Activated T-helper 2 cell treated with anti-CD3 and anti-CD28 coated beads, Interferon-gamma antibody, Interleukin-2, Interleukin-4, amounts not matched to agents 10 μg/mL and 5 μg/mL and 100 μg/mL, durations not matched to agents 14 hours and 24 hours and 36 hours (primary cell): ENCODE measurements at regions not wholly inside any gene's neighbourhood (a gene's known extent, or its start where the extent isn't known, plus 50 kb on each side); places are given as distances from the start of the nearest gene placed in this dataset.

Experiments
- DNase-seq: peaks from one replicate; pipeline ENCODE4 v3.0.0; 2021; ENCODE audit warnings: low spot score
- H3K27ac Mint-ChIP-seq: one replicate; pipeline ENCODE4 v1.8.0; 2021; ENCODE audit warnings: mixed read lengths
- H3K27me3 Mint-ChIP-seq: one replicate; pipeline ENCODE4 v1.8.0; 2021; ENCODE audit warnings: low read depth, mixed read lengths
- H3K36me3 Mint-ChIP-seq: one replicate; pipeline ENCODE4 v1.8.0; 2021; ENCODE audit warnings: low read depth, mixed read lengths
- H3K4me1 Mint-ChIP-seq: one replicate; pipeline ENCODE4 v1.8.0; 2021; ENCODE audit warnings: low read depth, mixed read lengths
- H3K4me3 Mint-ChIP-seq: one replicate; pipeline ENCODE4 v1.8.0; 2021; ENCODE audit warnings: low read depth, mild to moderate bottlenecking, moderate library complexity, mixed read lengths
- H3K9me3 Mint-ChIP-seq: one replicate; pipeline ENCODE4 v1.8.0; 2021; ENCODE audit warnings: mixed read lengths
- intact Hi-C: fragments of 100-400 bp; cut with micrococcal nuclease; formaldehyde crosslinking; loops from one replicate; pipeline ENCODE4 v1.15.1; 2023

DNA sequence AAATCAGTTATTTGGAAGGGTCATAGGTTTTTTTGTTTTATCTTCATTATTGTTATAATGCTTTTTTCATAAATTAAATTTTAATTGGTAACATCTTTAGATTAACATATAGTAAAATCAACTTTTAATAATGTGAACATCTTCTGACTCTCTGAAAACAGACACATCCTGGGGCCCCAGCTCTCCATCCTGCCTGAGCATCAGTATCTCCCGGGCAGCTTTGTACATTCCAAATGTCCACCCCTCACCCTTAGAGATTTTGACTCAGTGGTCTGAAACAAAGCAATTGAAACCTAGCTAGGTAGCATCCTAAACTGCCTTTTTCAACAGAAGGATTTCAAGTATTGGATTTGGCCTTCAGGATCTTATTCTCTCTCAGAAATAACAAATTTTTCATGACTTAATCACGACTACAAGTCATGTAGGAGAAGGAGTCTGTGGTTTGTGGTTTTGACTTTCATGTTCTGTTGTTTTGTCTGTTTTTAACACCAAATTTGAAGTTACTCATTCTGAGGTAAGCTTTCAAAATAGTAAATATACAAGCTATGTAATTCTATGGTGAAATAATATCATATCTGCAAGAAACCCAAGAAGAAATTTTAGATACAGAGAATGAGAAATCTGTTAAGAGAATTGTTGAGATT is 147.3 kb upstream of the UBE2E2 start:
- H3K4me1 Mint-ChIP-seq, result no peaks in the 10 kb centered on the region
- no peaks in the 10 kb centered on the region for H3K36me3 Mint-ChIP-seq
- no peak overlapping the region for H3K4me3 Mint-ChIP-seq
- no peak overlapping the region for H3K27ac Mint-ChIP-seq
- H3K9me3 Mint-ChIP-seq, result peaks cover 8% of the 10 kb centered on the region
- intact Hi-C loops, result no loop called here
- DNase-seq, result no peak
- H3K27me3 Mint-ChIP-seq, result no peaks in the 10 kb centered on the region

DNA sequence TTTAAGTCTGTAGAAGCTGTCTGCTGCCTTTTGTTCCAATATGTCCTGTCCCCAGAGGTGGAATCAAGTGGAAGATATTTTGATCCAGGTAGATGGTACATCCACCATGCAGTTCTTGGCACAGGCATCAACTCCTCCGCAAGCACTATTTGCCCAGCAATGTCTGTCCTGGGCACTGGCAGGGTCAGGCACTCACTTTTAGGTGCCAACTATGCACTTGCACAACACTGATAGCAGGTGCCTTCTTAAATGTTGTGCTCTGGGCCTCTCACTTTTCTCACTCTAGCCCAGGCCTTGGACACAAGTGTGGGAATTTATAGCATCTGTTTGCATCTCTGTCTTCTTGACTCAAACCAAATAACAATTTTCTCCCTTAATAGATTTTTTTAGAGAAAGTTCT is 140.5 kb upstream of the UBE2E2 start:
- Mint-ChIP-seq H3K9me3 (peaks cover 11% of the 10 kb centered on the region), H3K4me3 (no peak overlapping the region), H3K27me3 (no peaks in the 10 kb centered on the region), H3K4me1 (no peaks in the 10 kb centered on the region), H3K36me3 (no peaks in the 10 kb centered on the region), H3K27ac (no peak overlapping the region)
- intact Hi-C loops, result no loop called here
- DNase-seq, result no peak

DNA sequence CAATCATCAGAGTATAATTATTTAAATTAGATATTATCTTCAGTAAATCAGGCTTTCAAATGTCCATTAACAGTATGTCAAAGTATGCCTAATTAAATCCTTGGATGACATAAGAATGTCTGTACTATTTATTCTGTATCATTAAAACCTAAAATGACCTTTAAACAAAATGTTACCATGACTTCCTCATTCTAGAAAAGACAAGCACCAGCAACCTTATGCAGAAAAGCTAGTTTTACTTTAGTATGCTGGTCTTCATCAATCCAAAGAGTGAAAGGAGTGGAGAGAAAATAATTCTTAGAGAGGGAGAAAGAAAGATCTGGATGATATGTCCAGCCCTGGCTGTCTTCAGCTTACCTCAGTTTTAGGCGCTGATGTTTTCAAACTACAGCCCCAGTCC is 140.1 kb upstream of the UBE2E2 start:
- intact Hi-C loops, result no loop called here
- Mint-ChIP-seq H3K27ac (no peak overlapping the region), H3K4me1 (no peaks in the 10 kb centered on the region), H3K9me3 (peaks cover 11% of the 10 kb centered on the region), H3K36me3 (no peaks in the 10 kb centered on the region), H3K27me3 (no peaks in the 10 kb centered on the region), H3K4me3 (no peak overlapping the region)
- DNase-seq, result no peak

DNA sequence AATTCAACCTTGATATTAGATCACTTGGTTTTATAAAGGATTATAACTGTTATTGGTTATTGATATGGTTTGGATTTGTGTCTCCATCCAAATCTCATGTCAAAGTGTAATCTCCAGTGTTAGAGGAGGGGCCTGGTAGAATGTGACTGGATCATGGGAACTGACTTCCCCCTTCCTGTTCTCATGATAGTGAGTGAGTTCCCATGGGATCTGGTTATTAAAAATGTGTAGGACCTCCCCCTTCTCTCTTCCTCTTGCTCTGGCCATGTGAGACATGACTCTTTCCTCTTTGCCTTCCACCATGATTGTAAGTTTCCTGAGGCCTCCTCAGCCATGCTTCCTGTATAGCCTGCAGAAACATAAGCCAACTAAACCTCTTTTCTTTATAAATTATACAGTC is 136.0 kb upstream of the UBE2E2 start:
- Mint-ChIP-seq H3K27ac (no peak overlapping the region), H3K9me3 (no peaks in the 10 kb centered on the region), H3K4me1 (no peaks in the 10 kb centered on the region), H3K4me3 (no peak overlapping the region), H3K27me3 (no peaks in the 10 kb centered on the region), H3K36me3 (no peaks in the 10 kb centered on the region)
- DNase-seq, result no peak
- intact Hi-C loops, result no loop called here

DNA sequence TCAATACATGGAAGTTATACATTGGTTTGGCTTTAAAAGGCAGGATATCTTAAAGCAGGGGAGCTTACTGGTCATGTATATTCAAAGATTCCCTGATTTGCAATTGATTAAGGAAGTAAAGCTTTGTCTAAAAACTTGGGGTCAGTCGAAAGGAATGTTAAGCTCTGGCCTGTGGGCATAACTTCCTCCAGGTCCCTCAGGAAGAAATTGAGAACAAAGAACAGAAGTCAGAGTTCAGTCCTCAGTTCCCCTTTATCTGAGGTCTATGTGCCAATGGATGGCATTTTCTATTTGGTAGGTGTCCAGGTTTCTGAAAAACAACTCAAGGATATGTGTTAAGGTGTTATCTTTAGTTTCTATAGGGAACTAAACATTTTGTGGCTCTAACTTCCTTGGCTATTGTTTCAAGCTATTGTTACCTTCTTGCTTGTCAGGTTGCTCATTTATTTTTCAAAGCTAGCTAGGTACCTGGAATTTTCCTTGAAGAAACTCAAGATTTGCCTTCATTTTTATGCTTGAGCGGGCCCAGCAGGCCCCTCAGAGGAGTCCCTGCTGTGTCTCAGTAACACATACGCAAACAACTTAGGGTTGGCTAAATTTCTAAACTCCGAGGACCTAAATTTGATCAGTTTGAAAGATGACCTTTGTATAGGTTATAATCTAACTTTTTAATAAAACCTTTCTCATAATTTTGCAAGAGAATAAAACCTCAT is 135.0 kb upstream of the UBE2E2 start:
- no peak overlapping the region for H3K4me3 Mint-ChIP-seq
- no peak for DNase-seq
- no peaks in the 10 kb centered on the region for H3K36me3 Mint-ChIP-seq
- no peaks in the 10 kb centered on the region for H3K27me3 Mint-ChIP-seq
- intact Hi-C loops, result no loop called here
- H3K27ac Mint-ChIP-seq, result no peak overlapping the region
- H3K4me1 Mint-ChIP-seq, result no peaks in the 10 kb centered on the region
- no peaks in the 10 kb centered on the region for H3K9me3 Mint-ChIP-seq

DNA sequence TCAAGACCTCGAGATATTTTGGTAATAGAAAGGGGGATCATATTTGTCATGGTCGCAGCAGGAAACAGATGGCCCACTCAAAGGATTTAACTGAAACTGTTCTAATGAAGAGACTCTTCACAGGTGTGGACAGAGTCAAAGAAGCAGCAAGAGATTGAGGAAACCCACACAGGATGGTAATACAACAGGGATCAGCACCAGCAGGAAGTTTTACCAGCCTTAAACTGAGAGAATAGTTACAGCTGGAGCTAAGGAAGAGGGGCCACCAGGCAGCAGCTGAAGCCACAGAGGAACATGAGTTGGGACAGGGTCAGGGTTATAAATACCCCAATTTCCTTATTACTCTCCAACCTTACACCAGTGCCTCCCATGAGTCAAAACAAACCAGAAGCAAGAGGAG is 131.8 kb upstream of the UBE2E2 start:
- no peak overlapping the region for H3K4me3 Mint-ChIP-seq
- H3K36me3 Mint-ChIP-seq, result no peaks in the 10 kb centered on the region
- no peaks in the 10 kb centered on the region for H3K9me3 Mint-ChIP-seq

DNA sequence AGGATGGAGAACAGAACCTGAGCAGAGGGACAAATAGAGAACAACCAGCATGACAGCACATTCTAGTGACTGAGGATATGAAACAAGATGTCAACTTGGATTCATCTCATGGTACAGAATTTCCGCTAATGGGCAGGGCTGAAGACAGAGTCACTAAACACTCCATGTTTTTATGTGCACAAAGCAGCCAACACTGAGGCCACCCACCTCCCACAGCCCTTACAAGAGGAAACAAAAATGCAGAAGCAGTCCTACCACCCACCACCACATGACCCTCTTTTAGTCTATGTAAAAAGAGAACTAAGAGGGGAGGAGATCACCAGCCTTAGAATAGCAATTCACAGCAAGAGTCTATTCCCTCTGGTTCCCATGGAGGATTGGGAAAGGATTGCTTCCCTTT is 131.4 kb upstream of the UBE2E2 start:
- H3K36me3 Mint-ChIP-seq, result no peaks in the 10 kb centered on the region
- intact Hi-C loops, result no loop called here
- H3K4me3 Mint-ChIP-seq, result no peak overlapping the region
- H3K27me3 Mint-ChIP-seq, result no peaks in the 10 kb centered on the region
- no peaks in the 10 kb centered on the region for H3K4me1 Mint-ChIP-seq
- DNase-seq, result no peak
- no peak overlapping the region for H3K27ac Mint-ChIP-seq
- H3K9me3 Mint-ChIP-seq, result no peaks in the 10 kb centered on the region

More for the DNA sequence above, 131.8 kb upstream of the UBE2E2 start:
- DNase-seq, result no peak
- Mint-ChIP-seq H3K27ac (no peak overlapping the region), H3K4me1 (no peaks in the 10 kb centered on the region), H3K27me3 (no peaks in the 10 kb centered on the region)
- intact Hi-C loops, result no loop called here

DNA sequence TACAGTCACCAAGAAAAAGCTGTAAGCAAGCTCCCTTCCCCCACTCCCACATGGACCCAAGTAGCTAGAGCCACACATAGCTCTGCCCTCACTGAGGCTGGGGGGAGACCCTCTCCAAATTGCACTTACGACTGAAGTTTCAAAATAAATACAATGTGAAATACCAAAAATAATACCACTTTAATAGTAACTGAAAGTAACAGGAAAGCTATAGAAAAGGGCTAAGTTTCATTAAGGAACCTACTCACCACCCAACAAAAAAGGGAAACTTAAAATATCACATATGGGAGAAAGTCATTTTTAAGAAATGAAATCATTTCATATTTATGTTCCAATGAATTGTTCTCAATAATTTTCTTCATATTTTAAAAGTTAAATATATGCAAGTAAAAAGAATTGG is 130.4 kb upstream of the UBE2E2 start:
- no peaks in the 10 kb centered on the region for H3K27me3 Mint-ChIP-seq
- intact Hi-C loops, result no loop called here
- no peak for DNase-seq
- no peaks in the 10 kb centered on the region for H3K36me3 Mint-ChIP-seq
- no peaks in the 10 kb centered on the region for H3K9me3 Mint-ChIP-seq
- no peaks in the 10 kb centered on the region for H3K4me1 Mint-ChIP-seq
- no peak overlapping the region for H3K4me3 Mint-ChIP-seq
- H3K27ac Mint-ChIP-seq, result no peak overlapping the region

DNA sequence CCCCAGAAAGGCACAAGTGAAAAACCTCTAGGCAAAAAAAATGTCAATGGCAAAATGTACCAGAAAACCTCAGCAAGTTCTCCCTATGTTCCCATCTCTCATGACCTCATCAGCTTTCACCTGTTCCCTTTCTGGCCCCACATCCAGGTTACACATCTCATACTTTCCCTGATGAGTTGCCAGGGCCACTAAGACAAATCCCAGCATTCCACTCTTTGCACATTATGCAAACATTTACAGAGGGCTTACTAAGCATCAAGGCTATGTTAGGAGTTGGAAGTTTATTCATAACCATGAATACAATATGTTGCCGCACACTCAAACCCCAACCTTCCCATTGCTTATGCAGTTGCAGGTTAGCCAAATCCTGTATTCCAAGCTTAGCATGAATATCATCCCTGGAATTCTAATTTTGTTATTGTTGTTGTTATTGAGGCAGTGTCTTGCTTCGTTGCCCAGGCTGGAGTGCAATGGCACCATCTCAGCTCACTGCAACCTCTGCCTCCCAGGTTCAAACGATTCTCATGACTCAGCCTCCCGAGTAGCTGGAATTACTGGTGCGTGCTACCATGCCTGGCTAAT is 129.3 kb upstream of the UBE2E2 start:
- no peak overlapping the region for H3K4me3 Mint-ChIP-seq
- H3K36me3 Mint-ChIP-seq, result no peaks in the 10 kb centered on the region
- no peaks in the 10 kb centered on the region for H3K27me3 Mint-ChIP-seq
- H3K4me1 Mint-ChIP-seq, result no peaks in the 10 kb centered on the region
- no peak for DNase-seq
- H3K27ac Mint-ChIP-seq, result no peak overlapping the region
- intact Hi-C loops, result no loop called here
- H3K9me3 Mint-ChIP-seq, result no peaks in the 10 kb centered on the region

DNA sequence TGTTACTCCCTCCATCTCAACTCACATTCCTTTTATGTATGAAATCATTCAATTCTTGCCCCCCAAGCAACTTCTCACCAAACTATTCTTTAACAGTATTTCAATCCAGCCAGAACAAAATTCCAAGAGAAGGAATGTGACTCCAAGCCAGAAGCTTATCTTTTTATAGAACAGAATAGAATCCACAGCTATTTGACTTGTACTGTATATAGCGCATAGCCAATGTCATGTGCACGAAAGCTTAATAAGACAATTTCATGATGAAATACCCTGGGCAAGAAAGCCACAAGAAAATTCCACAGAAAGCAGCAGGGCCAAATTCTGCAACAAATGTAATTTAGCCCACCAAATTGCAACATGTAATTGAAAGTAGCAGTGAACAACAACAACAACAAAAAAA is 127.6 kb upstream of the UBE2E2 start:
- Mint-ChIP-seq H3K4me3 (no peak overlapping the region), H3K27ac (no peak overlapping the region), H3K27me3 (no peaks in the 10 kb centered on the region), H3K9me3 (no peaks in the 10 kb centered on the region), H3K4me1 (peaks cover 2% of the 10 kb centered on the region), H3K36me3 (no peaks in the 10 kb centered on the region)
- DNase-seq, result no peak
- intact Hi-C loops, result no loop called here

DNA sequence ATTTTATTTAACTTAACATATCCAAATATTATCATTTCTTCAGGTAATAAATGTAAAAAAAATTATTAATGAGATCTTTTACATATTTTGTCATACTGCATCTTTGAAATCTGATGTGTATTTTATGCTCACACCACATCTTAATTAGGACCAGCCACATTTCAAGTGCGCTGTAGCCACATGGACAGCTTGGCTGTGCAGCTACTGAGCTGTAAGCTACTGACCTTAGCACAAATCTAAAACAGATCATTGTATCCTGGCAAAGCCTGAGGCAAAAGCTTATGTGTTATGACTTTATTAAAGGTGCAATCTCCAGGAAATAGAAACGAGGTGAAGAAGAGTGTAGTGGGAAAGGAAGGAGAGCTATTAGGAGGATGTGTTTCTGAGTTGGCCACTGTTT is 126.7 kb upstream of the UBE2E2 start:
- no peaks in the 10 kb centered on the region for H3K27me3 Mint-ChIP-seq
- H3K4me3 Mint-ChIP-seq, result no peak overlapping the region
- intact Hi-C loops, result no loop called here
- H3K4me1 Mint-ChIP-seq, result peaks cover 2% of the 10 kb centered on the region
- no peak overlapping the region for H3K27ac Mint-ChIP-seq
- no peak for DNase-seq
- no peaks in the 10 kb centered on the region for H3K36me3 Mint-ChIP-seq
- no peaks in the 10 kb centered on the region for H3K9me3 Mint-ChIP-seq

DNA sequence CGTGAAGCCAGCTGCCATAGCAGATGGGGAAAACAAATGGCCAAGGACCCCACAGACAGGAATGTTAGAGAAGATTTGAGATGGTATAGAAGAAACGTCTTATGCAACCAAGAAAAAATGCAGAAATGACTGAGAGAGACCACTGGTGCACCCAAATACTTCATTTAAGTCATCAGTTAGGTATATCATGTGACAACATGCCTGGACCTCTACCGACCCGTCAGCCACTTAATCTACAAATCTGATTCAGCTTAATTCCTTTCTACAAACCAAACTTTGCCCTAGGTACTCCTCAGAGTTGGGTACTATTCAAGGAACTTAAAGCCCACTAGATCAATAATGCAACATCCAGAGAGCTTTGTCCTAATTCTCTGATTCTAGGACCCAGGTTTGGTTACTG is 126.0 kb upstream of the UBE2E2 start:
- H3K27ac Mint-ChIP-seq, result no peak overlapping the region
- no peaks in the 10 kb centered on the region for H3K9me3 Mint-ChIP-seq
- no peak for DNase-seq
- H3K36me3 Mint-ChIP-seq, result no peaks in the 10 kb centered on the region
- peaks cover 2% of the 10 kb centered on the region for H3K4me1 Mint-ChIP-seq
- no peak overlapping the region for H3K4me3 Mint-ChIP-seq
- intact Hi-C loops, result no loop called here
- no peaks in the 10 kb centered on the region for H3K27me3 Mint-ChIP-seq

DNA sequence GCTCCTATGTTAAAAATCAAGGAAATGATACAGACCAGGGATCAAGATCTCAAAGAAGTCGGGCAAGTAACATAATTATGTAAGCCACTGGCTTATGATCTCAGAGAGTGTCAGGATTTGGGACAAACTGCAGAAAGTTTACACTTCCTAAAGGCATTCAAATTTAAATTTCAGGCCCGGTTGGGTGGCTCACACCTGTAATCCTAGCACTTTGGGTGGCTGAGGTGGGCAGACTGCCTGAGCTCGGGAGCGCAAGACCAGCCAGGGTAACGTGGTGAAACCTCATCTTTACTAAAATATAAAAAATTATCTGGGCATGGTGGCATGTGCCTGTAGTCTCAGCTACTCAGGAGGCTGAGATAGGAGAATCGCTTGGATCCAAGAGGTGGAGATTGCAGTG is 124.4 kb upstream of the UBE2E2 start:
- Mint-ChIP-seq H3K4me3 (no peak overlapping the region), H3K27me3 (no peaks in the 10 kb centered on the region), H3K27ac (no peak overlapping the region), H3K36me3 (no peaks in the 10 kb centered on the region), H3K4me1 (peaks cover 2% of the 10 kb centered on the region), H3K9me3 (no peaks in the 10 kb centered on the region)
- DNase-seq, result no peak
- intact Hi-C loops, result no loop called here
